HL-60 (cell line): ENCODE measurements at regions not wholly inside any gene's neighbourhood (a gene's known extent, or its start where the extent isn't known, plus 50 kb on each side); places are given as distances from the start of the nearest gene placed in this dataset.

Experiments
- CTCF ChIP-seq: IDR thresholded peaks from one replicate; pipeline ENCODE4 v1.5.1; 2011; ENCODE audit warnings: low read length, control low read depth, inconsistent platforms; ENCODE audit not compliant: insufficient read depth
- GABPA ChIP-seq: IDR thresholded peaks from 2 replicates; pipeline ENCODE4 v1.6.1; 2012; ENCODE audit warnings: low read depth
- POLR2AphosphoS5 ChIP-seq: IDR thresholded peaks from 2 replicates; pipeline ENCODE4 v1.6.1; 2012; ENCODE audit warnings: low read depth
- REST ChIP-seq: IDR thresholded peaks from 2 replicates; pipeline ENCODE4 v1.6.1; 2012; ENCODE audit warnings: low read depth; ENCODE audit not compliant: insufficient replicate concordance
- SPI1 ChIP-seq: IDR thresholded peaks from 2 replicates; pipeline ENCODE4 v1.6.1; 2012; ENCODE audit warnings: low read depth, mild to moderate bottlenecking, borderline replicate concordance

- no peak for TF ChIP-seq SPI1
- TF ChIP-seq CTCF, result no peak
- no peak for TF ChIP-seq POLR2AphosphoS5
- no peak for TF ChIP-seq REST
- no peak for TF ChIP-seq GABPA
Measured at GRCh38 chr16:48846277-48846676, 236.3 kb upstream of the N4BP1 start.
